Smooth muscle cell (in vitro differentiated cells): ENCODE measurements at regions not wholly inside any gene's neighbourhood (a gene's known extent, or its start where the extent isn't known, plus 50 kb on each side); places are given as distances from the start of the nearest gene placed in this dataset.

Experiments
- DNase-seq: peaks from one replicate; lab custom pipeline; 2025; ENCODE audit not compliant: unreplicated experiment; lab: John Stamatoyannopoulos, UW
- H2AFZ ChIP-seq: fragments of 200-600 bp; sonication (generic); 2 replicates; pipeline ENCODE4 v1.6.0; 2016; ENCODE audit warnings: antibody characterized with exemption, low read depth, mild to moderate bottlenecking
- H3F3A ChIP-seq: fragments of 200-600 bp; sonication (generic); 2 replicates; pipeline ENCODE4 v1.6.0; 2017; ENCODE audit warnings: antibody characterized with exemption, low read depth
- H3K27ac ChIP-seq: fragments of 200-600 bp; sonication (generic); 2 replicates; pipeline ENCODE4 v1.5.1; 2016; ENCODE audit warnings: low read depth, mild to moderate bottlenecking
- H3K27me3 ChIP-seq: fragments of 200-600 bp; sonication (generic); 2 replicates; pipeline ENCODE4 v1.6.1; 2016; ENCODE audit warnings: low read depth, mild to moderate bottlenecking
- H3K36me3 ChIP-seq: fragments of 200-600 bp; sonication (generic); 2 replicates; pipeline ENCODE4 v1.5.1; 2016; ENCODE audit warnings: low read depth
- H3K4me1 ChIP-seq: fragments of 200-600 bp; sonication (generic); 2 replicates; pipeline ENCODE4 v1.5.1; 2016; ENCODE audit warnings: low read depth
- H3K4me2 ChIP-seq: fragments of 200-600 bp; sonication (generic); 2 replicates; pipeline ENCODE4 v1.6.0; 2016; ENCODE audit warnings: mild to moderate bottlenecking
- H3K4me3 ChIP-seq: fragments of 200-600 bp; sonication (generic); 2 replicates; pipeline ENCODE4 v1.5.1; 2016; ENCODE audit warnings: mild to moderate bottlenecking
- H3K79me2 ChIP-seq: fragments of 200-600 bp; sonication (generic); 2 replicates; pipeline ENCODE4 v1.6.0; 2016; ENCODE audit warnings: low read depth, mild to moderate bottlenecking
- H3K9ac ChIP-seq: fragments of 200-600 bp; sonication (generic); 2 replicates; pipeline ENCODE4 v1.6.0; 2016; ENCODE audit warnings: low read depth
- H3K9me3 ChIP-seq: fragments of 200-600 bp; sonication (generic); replicated peaks from 2 replicates; pipeline ENCODE4 v1.5.1; 2016; ENCODE audit warnings: low read depth
- H4K20me1 ChIP-seq: fragments of 200-600 bp; sonication (generic); 2 replicates; pipeline ENCODE4 v1.6.0; 2016; ENCODE audit warnings: low read depth
- WGBS: methylation state at CpG from one replicate; pipeline ENCODE4 v1.1.7; 2016; ENCODE audit warnings: low lambda C conversion rate; 5-methylcytosine and 5-hydroxymethylcytosine counted together
- TF ChIP-seq, protein P1 (sequence below): fragments of 200-600 bp; sonication (generic); IDR thresholded peaks from 2 replicates; pipeline ENCODE4 v1.5.1; 2017; ENCODE audit warnings: borderline replicate concordance, mild to moderate bottlenecking, antibody characterized with exemption; ENCODE audit not compliant: insufficient read depth, poor library complexity, severe bottlenecking

DNA sequence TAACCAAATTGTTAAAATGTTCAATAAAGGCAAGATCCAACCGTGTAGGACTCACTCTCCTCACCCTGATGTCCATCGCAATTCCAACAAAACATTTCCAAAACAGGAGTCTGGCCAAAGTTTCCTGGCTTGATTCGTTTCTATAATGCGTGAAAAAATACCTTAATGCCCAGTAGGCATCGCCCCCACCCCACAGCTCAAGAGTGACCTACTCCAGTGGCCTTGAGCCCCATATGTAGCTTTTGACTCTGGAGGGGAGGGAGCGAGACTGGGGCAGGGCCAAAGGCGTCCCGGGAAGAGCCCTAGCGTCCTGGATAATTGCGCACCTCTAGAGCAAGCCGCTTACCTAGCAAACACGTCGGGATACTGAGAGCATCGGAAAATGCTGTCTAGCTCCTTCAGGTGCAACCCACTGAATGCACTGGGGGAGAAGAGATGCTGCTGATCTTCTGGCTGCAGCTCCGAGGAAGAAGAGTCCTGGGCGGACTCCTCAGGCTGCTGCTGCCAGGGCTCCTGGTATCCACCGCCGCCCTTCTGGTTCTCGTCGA is 55.6 kb upstream of the NKAP start:
- Histone ChIP-seq H3K36me3 (no peaks in the 10 kb centered on the region), H4K20me1 (no peaks in the 10 kb centered on the region), H3F3A (no peaks in the 10 kb centered on the region), H2AFZ (no peak overlapping the region), H3K79me2 (no peaks in the 10 kb centered on the region), H3K9ac (no peak overlapping the region), H3K27me3 (peaks cover 92% of the 10 kb centered on the region), H3K27ac (no peak overlapping the region), H3K4me3 (no peak overlapping the region), H3K4me1 (no peaks in the 10 kb centered on the region), H3K4me2 (no peak overlapping the region), H3K9me3 (no peaks in the 10 kb centered on the region)
- DNase-seq = no peak
- TF ChIP-seq, protein P1, sequence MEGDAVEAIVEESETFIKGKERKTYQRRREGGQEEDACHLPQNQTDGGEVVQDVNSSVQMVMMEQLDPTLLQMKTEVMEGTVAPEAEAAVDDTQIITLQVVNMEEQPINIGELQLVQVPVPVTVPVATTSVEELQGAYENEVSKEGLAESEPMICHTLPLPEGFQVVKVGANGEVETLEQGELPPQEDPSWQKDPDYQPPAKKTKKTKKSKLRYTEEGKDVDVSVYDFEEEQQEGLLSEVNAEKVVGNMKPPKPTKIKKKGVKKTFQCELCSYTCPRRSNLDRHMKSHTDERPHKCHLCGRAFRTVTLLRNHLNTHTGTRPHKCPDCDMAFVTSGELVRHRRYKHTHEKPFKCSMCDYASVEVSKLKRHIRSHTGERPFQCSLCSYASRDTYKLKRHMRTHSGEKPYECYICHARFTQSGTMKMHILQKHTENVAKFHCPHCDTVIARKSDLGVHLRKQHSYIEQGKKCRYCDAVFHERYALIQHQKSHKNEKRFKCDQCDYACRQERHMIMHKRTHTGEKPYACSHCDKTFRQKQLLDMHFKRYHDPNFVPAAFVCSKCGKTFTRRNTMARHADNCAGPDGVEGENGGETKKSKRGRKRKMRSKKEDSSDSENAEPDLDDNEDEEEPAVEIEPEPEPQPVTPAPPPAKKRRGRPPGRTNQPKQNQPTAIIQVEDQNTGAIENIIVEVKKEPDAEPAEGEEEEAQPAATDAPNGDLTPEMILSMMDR = no peak
- 38% methylated on average over 19 of the region's 20 CpGs for WGBS

GRCh38 chrX:119997570-119997969 is 54.0 kb upstream of the NKAP start:
- Histone ChIP-seq H2AFZ (no peak overlapping the region), H3K4me2 (no peak overlapping the region), H3K27me3 (peaks cover 91% of the 10 kb centered on the region), H3K9ac (no peak overlapping the region), H3F3A (no peaks in the 10 kb centered on the region), H3K4me1 (no peaks in the 10 kb centered on the region), H3K27ac (no peak overlapping the region), H3K36me3 (no peaks in the 10 kb centered on the region), H4K20me1 (no peaks in the 10 kb centered on the region), H3K4me3 (no peak overlapping the region), H3K9me3 (no peaks in the 10 kb centered on the region), H3K79me2 (no peaks in the 10 kb centered on the region)
- TF ChIP-seq, protein P1 = no peak
- 55% methylated on average over 4 of the region's 4 CpGs for WGBS
- DNase-seq = no peak

DNA sequence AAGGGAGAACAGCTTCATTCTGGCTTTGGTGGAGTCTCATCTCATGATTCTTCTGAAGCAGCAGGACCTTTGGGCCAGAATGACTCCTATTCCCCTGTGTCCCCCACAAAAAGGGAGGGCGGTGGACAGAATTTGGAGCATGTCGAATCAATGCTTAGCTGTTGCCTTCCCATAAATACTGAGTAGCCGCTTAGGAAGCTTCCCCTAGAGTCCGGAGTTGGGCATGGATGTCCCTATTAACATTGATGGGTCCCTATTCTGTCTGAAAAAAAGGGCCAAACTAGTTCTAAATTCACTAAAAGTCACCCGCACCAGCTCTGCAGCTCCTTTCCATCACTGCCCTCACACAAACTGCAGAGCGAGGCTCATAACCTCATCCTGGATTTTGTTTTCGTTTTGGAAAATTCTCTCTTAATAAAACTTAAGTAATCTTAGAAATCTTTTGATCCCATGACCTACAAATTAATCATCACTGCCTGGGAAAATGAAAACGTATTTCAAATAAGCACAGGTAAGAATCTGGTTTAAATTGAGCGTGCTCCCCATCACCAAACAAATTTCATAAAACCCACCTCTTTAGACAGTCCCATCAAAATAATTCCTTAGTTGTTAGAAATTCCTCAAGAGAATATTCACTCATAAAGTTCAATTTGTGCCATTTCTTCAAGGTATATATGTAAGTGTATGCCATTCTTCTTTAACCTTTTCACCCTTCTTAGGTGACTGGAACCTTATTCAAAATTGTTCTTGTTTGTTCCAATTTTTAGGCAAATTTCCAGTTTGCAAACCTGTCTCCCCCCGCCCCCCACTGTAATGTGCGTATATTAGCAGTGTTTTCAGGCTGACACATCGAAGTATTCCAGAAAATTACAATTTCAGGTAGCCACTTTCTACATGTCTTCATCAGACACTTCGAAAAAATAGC is 53.3 kb upstream of the NKAP start:
- H3K36me3 ChIP-seq = no peaks in the 10 kb centered on the region
- no peak overlapping the region for H2AFZ ChIP-seq
- no peaks in the 10 kb centered on the region for H3K4me1 ChIP-seq
- H3K9ac ChIP-seq = no peak overlapping the region
- TF ChIP-seq, protein P1 = no peak
- no peaks in the 10 kb centered on the region for H3K9me3 ChIP-seq
- H3K27me3 ChIP-seq = peaks cover 95% of the 10 kb centered on the region
- no peaks in the 10 kb centered on the region for H3F3A ChIP-seq
- no peak for DNase-seq
- H3K4me2 ChIP-seq = no peak overlapping the region
- H3K4me3 ChIP-seq = no peak overlapping the region
- H3K27ac ChIP-seq = no peak overlapping the region
- H3K79me2 ChIP-seq = no peaks in the 10 kb centered on the region
- 55% methylated on average over 13 of the region's 13 CpGs for WGBS
- H4K20me1 ChIP-seq = no peaks in the 10 kb centered on the region
